Calu3 (cell line): ENCODE measurements at regions not wholly inside any gene's neighbourhood (a gene's known extent, or its start where the extent isn't known, plus 50 kb on each side); places are given as distances from the start of the nearest gene placed in this dataset.

Experiments used
- BruUV-seq: library from RNA; stranded (reverse); fragments of 400-500 nt; replicated peaks from 2 replicates; lab custom pipeline; 2021; lab: Mats Ljungman, UMichigan
- CTCF ChIA-PET: fragments of 300-600 bp; sonication (Branson Sonifier 250); formaldehyde crosslinking; loops from one replicate; lab custom pipeline; 2022; ENCODE audit warnings: antibody characterized with exemption; lab: Charles Lee
- DNase-seq: peaks from one replicate; pipeline ENCODE4 v3.0.0; 2022
- H3K27ac Mint-ChIP-seq: one replicate; pipeline ENCODE4 v1.8.0; 2022; ENCODE audit warnings: mixed read lengths; ENCODE audit not compliant: unreplicated experiment
- H3K27me3 Mint-ChIP-seq: one replicate; pipeline ENCODE4 v1.8.0; 2022; ENCODE audit warnings: mixed read lengths; ENCODE audit not compliant: unreplicated experiment
- H3K36me3 Mint-ChIP-seq: one replicate; pipeline ENCODE4 v1.8.0; 2022; ENCODE audit warnings: mild to moderate bottlenecking, moderate library complexity, mixed read lengths; ENCODE audit not compliant: insufficient read depth, unreplicated experiment
- H3K4me1 Mint-ChIP-seq: one replicate; pipeline ENCODE4 v1.8.0; 2022; ENCODE audit warnings: mild to moderate bottlenecking, low read depth, mixed read lengths; ENCODE audit not compliant: unreplicated experiment
- H3K4me3 Mint-ChIP-seq: one replicate; pipeline ENCODE4 v1.8.0; 2022; ENCODE audit warnings: mild to moderate bottlenecking, low read depth, moderate library complexity, mixed read lengths; ENCODE audit not compliant: unreplicated experiment
- H3K9me3 Mint-ChIP-seq: one replicate; pipeline ENCODE4 v1.8.0; 2022; ENCODE audit warnings: low read depth, mixed read lengths; ENCODE audit not compliant: unreplicated experiment
- intact Hi-C: fragments of 100-400 bp; cut with micrococcal nuclease; formaldehyde crosslinking; loops from one replicate; pipeline ENCODE4 v1.10.0; 2022; ENCODE audit not compliant: unreplicated experiment
- TF ChIP-seq, protein P1 (sequence below): fragments of 200-600 bp; IDR thresholded peaks from one replicate; pipeline ENCODE4 v1.8.0; 2022; ENCODE audit warnings: antibody characterized with exemption; ENCODE audit not compliant: unreplicated experiment

DNA sequence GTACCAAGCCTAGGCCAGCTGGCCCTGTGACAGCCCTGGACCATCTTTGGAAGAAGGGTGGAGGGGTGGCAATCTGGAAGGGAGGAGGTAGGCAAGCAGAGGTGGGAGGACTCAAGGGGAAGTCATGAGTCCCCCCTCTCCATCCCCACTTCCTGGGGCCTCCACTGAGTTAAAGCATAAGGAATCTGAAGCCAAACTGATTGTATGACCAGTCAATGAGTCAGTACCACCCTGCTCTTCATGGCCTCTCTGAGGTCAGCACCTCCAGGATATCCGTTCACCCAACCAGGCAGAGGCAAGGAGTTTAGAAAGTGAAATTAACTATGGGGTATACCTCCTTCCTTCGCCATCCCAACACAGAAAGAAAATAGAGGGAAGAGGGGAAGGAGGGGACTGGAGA, 272.7 kb downstream of the SOX9 start:
- no peak for DNase-seq
- Mint-ChIP-seq H3K27ac (peak overlapping the region; percentile 82), H3K4me1 (peaks cover 70% of the 10 kb centered on the region), H3K36me3 (peaks cover 65% of the 10 kb centered on the region), H3K27me3 (no peaks in the 10 kb centered on the region), H3K9me3 (peaks cover 4% of the 10 kb centered on the region), H3K4me3 (no peak overlapping the region)
- TF ChIP-seq, protein P1, sequence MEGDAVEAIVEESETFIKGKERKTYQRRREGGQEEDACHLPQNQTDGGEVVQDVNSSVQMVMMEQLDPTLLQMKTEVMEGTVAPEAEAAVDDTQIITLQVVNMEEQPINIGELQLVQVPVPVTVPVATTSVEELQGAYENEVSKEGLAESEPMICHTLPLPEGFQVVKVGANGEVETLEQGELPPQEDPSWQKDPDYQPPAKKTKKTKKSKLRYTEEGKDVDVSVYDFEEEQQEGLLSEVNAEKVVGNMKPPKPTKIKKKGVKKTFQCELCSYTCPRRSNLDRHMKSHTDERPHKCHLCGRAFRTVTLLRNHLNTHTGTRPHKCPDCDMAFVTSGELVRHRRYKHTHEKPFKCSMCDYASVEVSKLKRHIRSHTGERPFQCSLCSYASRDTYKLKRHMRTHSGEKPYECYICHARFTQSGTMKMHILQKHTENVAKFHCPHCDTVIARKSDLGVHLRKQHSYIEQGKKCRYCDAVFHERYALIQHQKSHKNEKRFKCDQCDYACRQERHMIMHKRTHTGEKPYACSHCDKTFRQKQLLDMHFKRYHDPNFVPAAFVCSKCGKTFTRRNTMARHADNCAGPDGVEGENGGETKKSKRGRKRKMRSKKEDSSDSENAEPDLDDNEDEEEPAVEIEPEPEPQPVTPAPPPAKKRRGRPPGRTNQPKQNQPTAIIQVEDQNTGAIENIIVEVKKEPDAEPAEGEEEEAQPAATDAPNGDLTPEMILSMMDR, result no peak
- no TSS peak for BruUV-seq
- CTCF ChIA-PET, result no interaction called here
- intact Hi-C loops, result no loop called here

DNA sequence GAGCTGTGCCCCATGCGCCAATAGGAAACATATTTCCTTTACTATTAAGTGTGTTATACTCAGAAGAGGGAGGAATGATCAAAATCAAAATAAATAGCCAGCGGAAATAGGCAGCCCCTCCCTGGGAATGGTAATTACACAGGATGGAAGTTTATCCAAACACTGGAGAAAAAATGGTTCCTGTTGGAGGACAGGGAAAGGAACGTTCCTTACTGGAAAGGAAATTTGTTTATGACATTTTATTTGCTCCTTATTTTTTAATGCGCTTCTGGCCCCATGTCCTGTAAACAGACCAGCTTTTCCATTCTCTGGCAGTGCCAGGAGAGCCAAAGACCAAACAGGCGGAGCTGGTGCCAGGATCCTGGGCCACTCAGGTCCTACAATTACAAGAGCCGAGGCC, 273.7 kb downstream of the SOX9 start:
- CTCF ChIA-PET, result interaction anchor here (0.6 kb wide), 1 partner anchor 275 kb away, joined by 3 read pairs; no protein-coding TSS in a partner anchor
- no TSS peak for BruUV-seq
- no peak overlapping the region for H3K4me3 Mint-ChIP-seq
- no peak for DNase-seq
- H3K27ac Mint-ChIP-seq, result peak overlapping the region; percentile 82
- H3K27me3 Mint-ChIP-seq, result no peaks in the 10 kb centered on the region
- TF ChIP-seq, protein P1, result no peak
- peaks cover 67% of the 10 kb centered on the region for H3K4me1 Mint-ChIP-seq
- intact Hi-C loops, result no loop called here
- peaks cover 67% of the 10 kb centered on the region for H3K36me3 Mint-ChIP-seq
- peaks cover 4% of the 10 kb centered on the region for H3K9me3 Mint-ChIP-seq

DNA sequence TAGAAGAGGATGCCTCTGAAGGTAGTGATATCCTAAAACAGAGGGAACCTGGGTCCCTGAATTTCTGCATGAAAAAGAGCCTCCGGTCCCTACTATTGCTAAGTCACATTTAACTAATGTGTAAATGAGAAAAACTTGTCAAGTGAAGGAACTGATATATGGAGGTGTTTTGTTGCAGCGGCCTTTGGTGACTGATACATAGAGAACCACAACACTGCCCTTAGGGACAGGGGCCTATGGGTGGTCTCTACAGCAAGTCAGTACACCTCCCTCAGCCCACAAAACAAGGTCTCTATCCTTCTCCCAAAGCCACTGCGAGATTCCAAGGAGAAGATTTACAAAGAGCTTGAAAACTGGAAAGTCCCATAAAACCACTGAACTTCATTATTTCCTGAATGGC, 275.3 kb downstream of the SOX9 start:
- TF ChIP-seq, protein P1, result no peak
- H3K36me3 Mint-ChIP-seq, result peaks cover 68% of the 10 kb centered on the region
- no peaks in the 10 kb centered on the region for H3K27me3 Mint-ChIP-seq
- CTCF ChIA-PET, result no interaction called here
- peak overlapping the region; percentile 85 for H3K27ac Mint-ChIP-seq
- H3K9me3 Mint-ChIP-seq, result peaks cover 4% of the 10 kb centered on the region
- H3K4me1 Mint-ChIP-seq, result peaks cover 64% of the 10 kb centered on the region
- BruUV-seq, result no TSS peak
- no peak overlapping the region for H3K4me3 Mint-ChIP-seq
- intact Hi-C loops, result no loop called here
- DNase-seq, result no peak

DNA sequence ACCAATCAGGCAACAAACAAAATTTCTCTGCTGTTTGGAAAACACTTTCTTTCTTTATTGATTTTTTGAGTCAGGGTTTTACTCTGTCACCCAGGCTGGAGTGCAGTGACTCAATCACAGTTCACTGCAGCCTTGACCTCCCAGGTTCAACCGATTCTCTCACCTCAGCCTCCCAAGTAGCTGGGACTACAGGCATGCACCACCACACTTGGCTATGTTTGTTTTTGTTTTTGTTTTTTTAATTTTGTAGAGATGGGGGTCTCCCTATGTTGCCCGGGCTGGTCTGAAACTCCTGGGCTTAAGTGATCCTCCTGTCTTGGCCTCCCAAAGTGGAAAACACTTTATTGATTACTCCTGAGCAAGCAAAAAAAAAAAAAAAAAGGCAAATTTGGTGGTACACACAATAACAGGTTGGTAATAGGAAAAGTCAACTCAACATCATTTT, 276.4 kb downstream of the SOX9 start:
- peak overlapping the region; percentile 85 for H3K27ac Mint-ChIP-seq
- no peak overlapping the region for H3K4me3 Mint-ChIP-seq
- H3K9me3 Mint-ChIP-seq, result peaks cover 4% of the 10 kb centered on the region
- CTCF ChIA-PET, result no interaction called here
- H3K36me3 Mint-ChIP-seq, result peaks cover 75% of the 10 kb centered on the region
- no peak for DNase-seq
- H3K4me1 Mint-ChIP-seq, result peaks cover 62% of the 10 kb centered on the region
- no peaks in the 10 kb centered on the region for H3K27me3 Mint-ChIP-seq
- TF ChIP-seq, protein P1, result no peak
- intact Hi-C loops, result no loop called here
- BruUV-seq, result no TSS peak
